GM18517 (cell line): ENCODE measurements at regions not wholly inside any gene's neighbourhood (a gene's known extent, or its start where the extent isn't known, plus 50 kb on each side); places are given as distances from the start of the nearest gene placed in this dataset.
"Not testable (repeated sequence)": the region's sequence is repeated elsewhere in the genome, so short reads cannot be mapped to it uniquely, and the experiment has no call there.

ENCODE experiments used
- ATAC-seq: cut with Tn5 transposase; IDR thresholded peaks from one replicate; pipeline ENCODE4 v1.9.1; 2021; ENCODE audit warnings: mild to moderate bottlenecking, moderate library complexity; ENCODE audit not compliant: unreplicated experiment

DNA sequence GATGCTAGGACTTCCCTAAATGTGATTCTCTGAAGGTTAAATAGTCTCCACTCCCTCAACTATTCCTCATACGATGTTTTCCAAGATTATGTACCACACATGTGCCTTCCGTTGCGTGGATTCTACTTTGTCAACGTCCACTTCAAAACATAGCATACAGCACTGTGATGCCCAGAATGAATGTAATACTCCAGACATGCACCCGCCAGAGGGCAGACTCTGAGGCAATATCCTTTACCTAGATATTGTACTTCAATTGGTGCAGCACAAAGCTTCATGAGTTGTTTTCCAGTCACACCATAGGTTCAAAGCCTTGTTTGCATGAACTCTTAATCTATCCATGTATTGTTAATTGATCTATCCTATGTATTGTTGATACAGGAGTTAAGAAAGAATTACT lies 201.0 kb upstream of the NABP1 start:
- no peak for ATAC-seq

DNA sequence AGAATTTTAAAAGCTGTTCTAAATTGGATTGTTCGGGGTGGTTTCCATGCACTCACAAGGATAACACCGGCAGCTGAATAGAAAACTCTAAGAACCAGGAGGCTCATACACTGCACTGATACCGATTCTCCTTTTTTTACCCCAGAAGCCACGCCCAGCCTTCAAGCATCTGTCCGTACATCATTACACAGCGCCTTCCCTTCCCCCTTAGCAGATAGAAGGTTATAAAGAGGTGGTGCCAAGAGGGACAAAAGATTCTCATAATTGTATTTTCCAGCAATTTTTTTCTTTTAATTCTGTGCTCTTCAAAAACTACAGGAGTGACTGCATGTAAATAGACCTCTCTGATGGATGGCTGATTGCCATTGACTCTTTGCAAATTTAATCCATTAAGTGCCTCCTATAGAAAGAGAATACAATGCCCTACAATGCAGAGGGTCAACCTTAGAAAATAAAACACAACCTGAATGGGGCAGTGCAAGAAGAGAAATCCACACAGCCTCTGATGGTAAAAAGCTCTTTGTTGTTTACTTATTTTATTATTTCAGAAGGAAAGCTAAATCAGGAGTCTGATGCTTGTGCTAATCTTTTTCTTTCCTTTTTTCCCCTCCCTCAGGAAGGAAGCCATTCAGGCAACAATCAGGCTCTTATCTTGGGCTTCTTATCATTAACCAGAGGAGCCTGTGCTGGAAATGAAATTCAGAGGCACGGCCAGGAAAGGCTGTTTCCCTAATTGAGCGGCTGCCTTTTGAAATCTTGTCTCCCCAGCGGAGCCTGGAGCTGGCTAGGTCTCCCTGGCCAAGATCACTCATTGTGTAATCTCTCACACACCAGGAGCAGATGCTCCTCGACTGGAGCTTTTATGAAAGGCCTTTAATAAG lies 198.9 kb upstream of the NABP1 start:
- no peak for ATAC-seq

DNA sequence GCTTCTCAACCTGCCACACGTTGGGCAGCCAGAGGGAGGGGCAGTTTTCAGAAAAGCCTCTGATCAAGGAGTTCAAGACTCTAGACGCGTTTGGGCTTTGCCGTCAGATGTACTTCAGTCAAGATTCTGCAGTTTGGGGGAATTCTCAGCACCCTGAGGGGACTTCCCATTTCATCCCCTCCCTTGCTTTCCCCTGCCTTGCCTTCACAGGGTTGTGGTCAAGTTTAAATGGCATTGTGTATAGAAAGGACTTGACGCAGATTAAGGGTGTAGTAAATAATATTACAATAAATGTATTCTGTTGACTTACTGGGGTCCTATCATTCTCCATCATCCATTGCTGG lies 198.3 kb upstream of the NABP1 start:
- no peak for ATAC-seq

DNA sequence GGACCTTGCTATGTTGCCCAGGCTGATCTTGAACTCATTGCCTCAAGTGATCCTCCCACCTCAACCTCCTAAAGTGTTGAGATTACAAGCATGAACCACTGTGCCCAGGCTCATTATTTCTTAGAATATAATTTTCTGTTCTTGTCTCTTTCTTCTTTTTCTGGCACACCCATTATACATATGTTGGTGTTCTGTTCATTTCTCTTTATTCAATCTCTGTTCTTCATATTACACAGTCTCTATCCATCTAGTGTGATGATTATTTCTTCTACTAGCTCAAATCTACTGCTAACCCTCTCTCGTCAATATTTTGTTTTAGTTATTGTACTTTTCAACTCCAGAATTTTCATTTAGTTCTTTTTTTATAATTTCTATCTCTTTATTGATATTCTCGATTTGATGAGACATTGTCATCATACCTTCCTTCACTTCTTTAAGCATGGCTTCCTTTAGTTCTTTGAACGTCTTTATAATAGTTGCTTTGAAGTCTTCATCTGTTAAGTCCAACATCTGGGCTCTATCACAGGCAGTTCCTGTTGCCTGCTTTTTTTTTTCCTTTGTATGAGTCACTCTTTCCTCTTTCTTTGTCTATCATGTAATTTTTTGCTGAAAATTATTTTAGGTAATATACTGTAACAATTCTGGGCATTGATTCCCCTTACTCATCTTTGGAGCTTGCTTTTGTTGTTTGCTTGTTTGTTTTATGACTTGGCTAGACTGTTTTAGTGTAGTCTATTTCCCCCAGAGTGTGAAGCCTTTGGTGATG lies 196.4 kb upstream of the NABP1 start:
- ATAC-seq: no peak

DNA sequence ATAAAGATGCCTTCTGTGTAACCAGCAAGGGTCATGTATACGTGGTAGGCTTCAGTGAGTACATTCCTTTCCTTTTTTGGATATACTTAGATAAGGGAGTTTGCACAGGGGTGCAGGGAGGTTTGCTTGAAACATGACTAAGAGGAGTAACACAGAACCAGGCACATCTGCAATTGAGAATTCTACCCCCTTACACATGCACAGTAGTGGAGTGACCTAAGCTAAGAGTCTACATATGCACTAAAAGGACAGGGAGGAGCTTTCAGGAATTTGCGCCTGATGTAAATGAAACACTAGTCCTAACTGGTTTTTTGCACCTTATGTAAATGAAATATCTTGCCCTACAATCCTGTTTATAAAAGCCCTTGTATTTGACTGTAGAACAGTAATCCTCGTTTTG lies 194.8 kb upstream of the NABP1 start:
- no peak for ATAC-seq

DNA sequence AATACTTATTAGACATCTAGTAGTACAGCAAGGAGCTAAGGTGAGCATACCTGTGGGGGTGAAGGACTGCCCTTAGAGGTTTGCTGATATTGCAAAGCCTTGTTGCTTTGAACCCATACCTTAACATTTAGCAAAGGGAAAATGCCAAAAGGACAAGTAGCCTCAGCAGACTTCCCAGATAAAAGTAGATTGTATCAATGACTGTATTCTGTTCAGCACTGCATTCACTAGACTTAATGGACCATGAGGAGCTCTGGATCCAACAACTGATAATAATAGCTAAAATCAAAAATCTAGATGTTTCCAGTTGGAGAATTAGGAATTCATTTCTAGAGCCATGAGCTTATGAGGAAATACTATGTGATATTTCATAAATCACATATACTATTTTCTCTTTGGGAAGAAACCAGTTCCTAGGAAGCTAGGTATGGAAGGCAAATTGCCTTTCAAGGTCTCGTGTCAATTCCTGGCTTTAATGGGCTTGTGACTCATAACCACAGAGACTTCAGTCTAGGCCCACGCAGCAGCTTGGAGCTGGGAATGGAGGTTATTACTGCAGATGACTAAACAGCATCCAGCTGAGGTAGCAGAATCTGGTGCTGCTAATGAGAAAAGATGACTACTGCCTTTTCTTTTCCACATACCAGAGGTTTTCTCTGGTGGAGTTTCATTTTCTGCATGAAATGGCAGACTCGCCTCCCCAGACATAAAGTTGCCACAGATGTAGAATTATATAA lies 191.2 kb upstream of the NABP1 start:
- ATAC-seq: no peak

DNA sequence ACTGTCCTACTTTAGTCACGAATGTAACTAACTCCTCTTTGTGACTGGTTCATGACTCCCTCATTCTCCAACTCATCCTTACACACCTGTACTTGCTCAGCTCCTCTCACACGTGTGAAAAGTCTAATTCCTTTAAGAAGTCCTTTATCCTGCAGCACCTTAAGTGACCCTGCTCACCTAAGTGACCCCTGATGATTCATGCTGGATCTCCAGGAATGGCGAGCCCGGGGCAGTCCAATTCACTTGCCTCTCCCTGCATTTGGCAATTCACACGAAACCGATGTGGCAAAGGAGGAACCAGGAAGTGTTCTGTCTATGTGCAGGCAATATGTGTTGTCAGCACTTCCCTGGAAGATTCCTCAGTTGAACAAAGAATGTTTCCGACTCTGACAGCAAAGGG lies 189.8 kb upstream of the NABP1 start:
- ATAC-seq: no peak

DNA sequence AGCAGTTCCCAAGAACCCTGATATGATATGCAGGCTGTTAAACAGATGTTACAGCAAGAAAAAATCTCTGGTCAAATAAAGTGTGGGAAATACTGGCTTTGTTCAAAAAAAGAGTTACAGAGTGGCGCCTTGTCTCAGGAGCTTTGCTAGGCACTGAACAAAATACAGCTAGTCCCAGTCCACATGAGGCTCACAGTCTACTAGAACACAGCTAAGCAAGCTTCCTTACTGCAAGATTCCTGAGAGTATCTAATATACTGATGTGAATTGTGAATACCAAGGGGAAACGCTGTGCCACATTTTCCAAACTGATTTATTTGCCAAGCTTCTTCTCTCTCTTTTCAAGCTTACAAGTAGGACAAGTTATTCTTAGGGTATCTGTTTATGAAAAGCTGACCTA lies 188.8 kb upstream of the NABP1 start:
- ATAC-seq: no peak

DNA sequence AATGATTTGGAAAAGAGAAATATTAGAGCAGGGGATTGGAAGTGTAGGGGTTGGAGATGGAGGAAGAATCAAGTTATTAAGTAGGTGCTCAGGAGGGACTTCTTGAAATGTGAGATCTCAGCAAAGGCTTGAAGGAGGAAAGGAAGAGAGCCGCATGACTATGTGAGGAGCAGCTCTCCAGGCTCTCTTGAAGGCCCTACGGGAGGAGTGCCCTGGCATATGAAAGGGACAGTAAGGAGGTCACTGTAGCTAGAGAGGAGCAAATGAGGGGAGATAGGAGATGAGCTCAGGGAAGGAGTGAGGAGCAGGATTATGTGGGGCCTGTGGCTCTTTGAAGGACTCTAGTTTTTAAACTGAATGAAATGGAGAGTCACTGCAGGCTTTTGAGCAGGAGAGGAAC lies 181.1 kb upstream of the NABP1 start:
- ATAC-seq: no peak

DNA sequence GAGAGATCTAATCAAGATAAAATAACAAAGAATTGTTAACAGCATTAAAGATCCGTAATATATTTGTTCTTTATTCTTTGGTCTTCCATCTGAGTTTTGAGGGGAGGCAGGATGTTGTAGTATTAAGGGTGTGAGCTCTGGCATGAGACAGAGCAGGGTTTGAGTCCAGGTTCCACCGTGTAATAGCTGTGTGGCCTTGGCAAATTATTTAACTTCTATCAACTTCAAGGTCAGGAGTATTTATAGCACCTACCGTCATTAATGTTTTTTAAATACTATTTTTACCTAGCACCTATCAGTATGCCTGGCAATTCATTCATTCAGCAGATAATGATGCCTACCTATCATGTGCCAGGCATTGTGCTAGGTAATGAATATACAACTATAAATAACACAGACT lies 180.1 kb upstream of the NABP1 start:
- no peak for ATAC-seq

DNA sequence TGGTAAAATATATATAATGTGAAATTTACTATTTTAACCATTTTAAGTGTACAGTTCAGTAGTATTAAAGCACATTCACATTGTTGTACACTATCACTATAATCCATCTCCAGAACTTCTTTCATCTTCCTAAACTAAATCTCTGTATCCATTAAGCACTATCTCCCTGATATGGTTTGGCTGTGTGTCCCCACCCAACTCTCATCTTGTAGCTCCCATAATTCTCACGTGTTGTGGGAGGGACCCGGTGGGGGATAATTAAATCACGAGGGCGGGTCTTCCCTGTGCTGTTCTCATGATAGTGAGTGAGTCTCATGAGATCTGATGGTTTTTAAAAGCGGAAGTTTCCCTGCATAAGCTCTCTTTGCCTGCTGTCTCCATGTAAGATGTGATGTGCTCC lies 178.9 kb upstream of the NABP1 start:
- no peak for ATAC-seq

DNA sequence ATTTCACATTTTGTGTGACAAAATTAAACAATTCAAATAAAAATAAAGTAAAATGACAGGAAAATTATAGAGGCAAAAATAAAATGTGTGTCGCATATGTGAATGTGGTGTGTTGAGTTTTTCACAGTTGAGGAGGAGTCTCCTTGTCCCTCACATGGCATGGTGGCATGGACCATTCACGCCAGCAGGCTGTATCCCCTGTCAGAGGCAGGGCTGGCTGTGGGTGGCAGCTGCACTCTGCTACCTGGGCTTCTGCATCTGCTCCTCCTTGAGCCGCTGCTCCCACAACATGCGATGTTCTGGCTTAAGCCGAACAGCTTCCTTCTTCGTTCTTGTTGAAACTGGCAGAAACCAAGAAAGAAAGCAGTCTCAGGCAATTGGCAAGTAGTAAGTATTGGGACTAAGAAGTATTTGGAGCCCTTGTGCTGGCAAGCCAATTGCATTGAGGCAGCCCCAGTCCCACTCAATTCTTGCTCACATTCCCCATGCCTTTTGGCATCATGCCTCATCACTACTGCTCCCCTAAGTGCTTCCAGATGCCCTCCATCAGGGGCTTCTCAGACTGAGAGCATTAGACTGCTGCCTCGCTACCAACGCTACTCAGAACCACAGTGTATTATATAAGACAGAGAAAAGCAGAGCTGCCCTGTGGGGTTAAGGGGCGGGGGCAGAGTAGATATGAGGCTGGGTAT lies 177.9 kb upstream of the NABP1 start:
- ATAC-seq: no peak

DNA sequence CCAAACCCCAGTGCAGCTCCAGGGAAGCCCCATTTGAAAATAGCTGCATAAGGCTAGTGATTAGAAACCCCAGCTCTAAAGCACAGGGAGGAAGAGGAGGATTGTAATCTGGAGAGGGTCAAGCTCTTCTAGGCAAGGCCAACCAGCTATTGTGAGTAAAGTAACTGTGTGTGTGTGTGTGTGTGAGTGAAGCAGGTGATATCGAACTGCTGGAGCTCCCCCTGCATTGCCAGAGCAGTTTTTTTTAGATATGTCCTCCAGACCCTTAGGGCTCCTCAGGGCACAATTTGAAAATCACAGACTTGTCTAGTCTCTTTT lies 177.4 kb upstream of the NABP1 start:
- ATAC-seq: no peak

DNA sequence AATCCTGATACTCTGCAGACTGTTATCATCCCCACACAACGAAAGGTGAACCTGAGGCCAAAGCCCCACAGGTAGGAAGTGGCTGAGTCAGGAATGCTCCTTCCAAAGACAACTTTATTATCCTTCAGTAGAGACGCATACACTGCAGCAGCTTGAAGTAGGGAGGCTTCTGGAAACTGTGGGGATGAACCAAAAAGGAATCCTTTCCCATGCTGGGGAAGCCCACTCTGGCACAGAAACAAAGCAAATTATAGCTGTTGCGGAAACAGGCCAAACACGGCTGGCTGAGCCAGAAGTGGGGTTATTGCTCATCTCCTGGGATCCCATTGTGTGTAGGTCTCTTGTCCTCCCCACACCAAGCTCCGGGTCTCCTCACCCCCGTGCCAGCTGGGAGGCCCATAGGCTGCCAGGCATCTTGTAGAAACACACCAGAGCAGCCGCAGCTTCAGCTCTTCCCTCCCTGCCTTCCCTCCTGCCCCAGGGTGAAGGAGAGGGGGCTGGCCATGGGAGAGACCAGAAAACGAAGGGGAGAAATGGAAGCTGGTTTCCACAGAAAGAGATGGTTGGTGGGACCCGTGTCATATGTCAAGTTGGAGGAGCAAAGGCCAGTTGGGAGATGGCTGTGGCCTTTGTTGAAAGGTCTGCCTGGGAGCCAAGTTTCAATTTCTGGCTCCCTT lies 176.9 kb upstream of the NABP1 start:
- ATAC-seq: no peak

DNA sequence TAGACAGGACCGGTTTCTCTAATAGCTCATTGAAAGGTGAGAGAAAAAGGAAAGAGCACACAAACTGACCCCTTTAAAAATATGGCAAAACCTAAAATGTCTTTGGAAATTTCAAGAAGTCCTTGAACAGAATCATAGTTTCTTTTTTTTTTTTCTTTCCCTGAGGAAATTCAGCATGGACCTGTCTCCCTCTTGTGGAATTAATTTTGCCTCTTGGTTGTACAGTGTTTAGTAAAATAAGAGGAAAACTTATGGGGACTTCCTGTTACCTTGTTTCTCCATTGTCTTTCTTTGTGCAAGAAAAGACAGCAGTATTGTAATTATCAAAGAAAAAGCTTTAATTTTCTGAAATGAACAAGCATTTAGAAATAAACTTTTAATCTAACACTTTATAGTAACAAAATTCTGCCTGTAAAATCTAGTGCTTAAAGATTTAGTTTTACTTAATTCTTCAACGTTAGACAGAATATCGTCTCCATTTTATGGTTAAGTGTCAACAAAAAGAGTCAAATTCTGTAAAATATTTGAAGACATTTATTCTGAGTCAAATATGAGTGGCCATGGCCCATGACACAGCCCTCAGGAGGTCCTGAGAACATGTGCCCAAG lies 176.3 kb upstream of the NABP1 start:
- no peak for ATAC-seq

DNA sequence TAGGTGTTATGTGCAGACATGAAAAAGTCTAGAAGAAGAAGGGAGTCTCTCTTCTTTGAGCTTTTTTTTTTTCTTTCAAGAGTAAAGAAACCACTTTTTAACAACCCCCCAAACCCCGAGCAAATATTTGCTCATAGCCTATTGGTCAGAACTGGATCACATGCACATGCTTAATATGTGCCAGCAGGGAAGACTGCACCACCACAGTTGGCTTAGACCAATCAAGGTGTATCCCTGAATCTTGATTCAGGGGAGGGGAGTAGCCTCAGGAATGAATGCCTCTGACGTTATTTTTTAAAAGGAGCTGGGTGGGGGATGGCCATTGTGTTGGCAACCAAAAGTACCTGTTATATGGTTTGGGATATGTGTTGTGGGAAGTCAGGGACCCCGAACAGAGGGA lies 171.4 kb upstream of the NABP1 start:
- ATAC-seq: no peak

DNA sequence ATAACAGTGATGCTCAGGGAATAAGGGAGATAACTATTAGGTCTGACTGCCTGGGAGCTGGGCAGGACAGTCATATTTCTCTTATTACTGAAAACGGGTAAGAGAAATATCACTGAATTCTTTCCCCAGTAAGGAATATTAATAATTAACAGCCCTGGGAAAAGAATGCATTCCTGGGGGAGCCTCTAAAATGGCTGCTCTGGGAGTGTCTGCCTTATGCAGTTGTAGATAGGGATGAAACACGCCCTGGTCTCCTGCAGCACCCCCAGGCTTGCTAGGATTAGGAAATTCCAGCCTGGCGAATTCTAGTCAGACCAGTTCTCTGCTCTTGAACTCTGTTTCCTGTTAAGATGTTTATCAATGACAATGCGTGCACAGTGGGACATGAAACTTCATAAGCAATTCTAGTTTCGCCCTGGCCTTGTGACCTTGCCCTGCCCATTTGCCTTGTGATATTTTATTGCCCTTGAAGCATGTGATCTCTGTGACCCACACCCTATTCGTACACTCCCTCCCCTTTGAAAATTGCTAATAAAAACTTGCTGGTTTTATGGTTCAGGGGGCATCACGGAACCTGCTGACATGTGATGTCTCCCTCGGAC lies 170.6 kb upstream of the NABP1 start:
- not testable (repeated sequence) for ATAC-seq

DNA sequence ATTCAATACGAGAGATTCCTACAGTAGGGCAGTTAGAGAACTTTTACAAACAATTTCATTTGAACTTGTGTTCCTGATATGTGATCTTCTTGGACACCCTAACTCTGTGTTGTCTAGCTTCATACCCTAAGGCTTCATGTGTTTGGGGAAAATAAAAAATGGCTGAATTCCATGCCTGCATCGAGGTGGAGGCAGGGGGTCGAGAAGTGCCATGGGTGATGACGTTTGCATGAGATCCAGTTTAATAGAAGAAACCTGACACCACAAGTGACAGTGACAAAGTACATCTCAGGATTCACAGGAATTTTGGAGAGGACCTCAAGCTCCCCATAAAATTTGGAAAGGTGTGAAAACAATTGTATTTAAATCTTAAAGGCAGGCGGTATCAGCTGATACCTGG lies 169.2 kb upstream of the NABP1 start:
- ATAC-seq: no peak

DNA sequence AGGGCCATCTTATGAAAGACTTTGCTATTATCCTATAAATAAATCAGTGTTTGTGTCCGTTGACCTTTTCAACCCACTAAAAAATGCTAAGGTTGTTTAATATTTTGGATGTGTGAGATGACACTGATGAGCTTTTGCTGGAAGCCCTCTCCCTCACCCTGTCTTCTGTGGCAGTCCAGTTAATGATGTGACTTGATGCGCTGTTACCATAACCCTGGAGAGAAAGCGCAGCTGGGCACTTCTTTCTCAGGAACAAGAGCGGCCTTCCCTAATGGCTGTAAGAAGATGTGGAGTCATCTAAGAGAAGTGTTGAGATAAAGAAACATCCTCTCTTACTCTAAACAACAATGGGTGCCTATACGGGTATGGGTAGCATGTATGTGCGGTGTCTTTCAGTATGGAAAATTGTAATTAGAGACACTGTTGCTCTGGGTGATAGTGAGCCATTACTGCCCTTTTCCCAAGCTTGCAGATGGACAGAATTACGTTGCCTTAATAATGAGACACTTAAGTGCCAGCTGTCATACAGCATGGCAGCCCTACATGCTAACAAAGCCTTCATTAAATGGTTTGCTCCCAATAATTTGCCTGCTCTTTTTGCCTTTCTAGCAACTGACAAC lies 165.6 kb upstream of the NABP1 start:
- ATAC-seq: no peak

DNA sequence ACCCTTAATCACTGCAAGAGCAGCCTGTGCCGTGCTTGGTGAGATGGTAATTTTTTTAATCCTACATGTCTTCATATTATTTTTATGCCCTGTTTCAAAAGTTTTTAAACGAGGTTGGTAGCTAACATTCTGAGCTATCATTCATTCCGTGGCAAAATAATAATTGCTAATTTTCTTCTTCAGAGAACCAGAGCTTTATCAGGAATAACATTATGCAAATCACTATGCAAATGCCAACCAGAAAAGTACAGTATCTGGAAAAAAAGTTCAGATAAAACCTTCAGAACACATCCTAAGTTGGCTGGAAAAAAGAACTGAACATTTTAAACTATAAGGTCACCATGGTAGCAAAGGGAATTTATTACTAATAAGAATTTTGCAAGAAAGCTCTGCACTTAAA lies 165.1 kb upstream of the NABP1 start:
- ATAC-seq: no peak
